ENCODE measurements at regions not wholly inside any gene's neighbourhood (a gene's known extent, or its start where the extent isn't known, plus 50 kb on each side); places are given as distances from the start of the nearest gene placed in this dataset.
"Not testable (repeated sequence)": the region's sequence is repeated elsewhere in the genome, so short reads cannot be mapped to it uniquely, and the experiment has no call there.

DNA sequence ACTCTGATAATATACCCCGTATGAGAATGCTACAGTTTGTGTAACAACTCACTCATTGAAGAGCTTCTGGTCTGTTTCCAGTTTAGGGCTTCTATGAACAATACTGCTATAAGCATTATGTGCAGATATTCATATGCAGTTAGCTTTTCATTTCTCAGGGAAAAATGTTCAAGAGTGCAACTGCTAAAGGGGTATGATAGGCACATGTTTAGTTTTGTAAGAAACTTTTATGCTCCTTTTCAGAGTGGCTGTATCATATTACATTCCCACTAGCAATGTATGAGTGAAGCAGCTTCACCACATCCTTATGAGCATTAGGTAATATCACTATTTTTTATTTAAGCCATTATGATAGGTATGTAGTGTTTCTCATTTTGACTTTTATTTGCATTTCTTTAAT, 182.6 kb upstream of the CXCL12 start:
- no peak for DNase-seq (ENCODE audit: low read depth)

- no peak for DNase-seq (ENCODE audit: low read depth)
Measured at GRCh38 chr10:44569193-44570091, 184.5 kb upstream of the CXCL12 start.

GRCh38 chr10:44571701-44572100, 186.8 kb upstream of the CXCL12 start:
- DNase-seq (ENCODE audit: low read depth): no peak

DNA sequence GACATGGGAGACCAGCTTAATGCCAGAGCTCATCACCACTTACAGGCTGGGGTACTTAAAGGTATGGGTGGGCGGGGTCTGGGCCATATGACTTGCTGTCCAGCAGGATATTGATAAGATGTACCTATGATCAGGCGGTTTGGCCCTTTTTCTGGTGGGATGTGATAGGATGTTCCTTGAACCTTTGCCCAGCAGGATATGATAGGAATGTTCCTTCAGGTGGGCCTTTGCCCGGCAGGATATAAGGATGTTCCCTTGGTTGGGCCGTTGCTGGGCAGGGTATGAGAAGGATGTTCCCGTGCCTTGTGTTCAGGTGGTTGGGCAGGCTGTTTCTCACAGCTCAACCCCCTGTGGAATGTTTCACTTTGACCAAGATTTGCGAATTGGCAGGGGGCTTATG, 187.2 kb upstream of the CXCL12 start:
- no peak for DNase-seq (ENCODE audit: low read depth)

DNA sequence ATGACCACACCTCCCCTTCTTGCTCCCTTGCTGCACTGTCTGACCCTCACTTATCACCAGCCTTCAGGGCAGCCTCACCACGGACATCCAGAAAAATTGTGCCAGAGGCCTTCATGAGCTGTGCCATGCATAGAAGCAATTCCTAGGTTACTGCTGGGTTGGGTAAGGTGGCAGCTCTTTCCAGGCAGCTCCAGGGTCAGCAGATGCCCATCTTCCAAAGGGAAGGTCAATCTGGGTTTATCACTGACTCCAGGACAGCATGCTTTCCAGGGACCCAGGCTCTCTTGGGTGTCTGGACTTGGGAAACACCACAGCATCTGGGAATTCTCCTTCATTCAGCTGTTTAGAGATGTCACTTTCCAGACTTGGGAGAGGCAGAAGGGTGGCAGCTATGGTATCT, 188.9 kb upstream of the CXCL12 start:
- no peak for DNase-seq (ENCODE audit: low read depth)

- DNase-seq (ENCODE audit: low read depth): no peak
Measured at GRCh38 chr10:44574596-44575480, 189.9 kb upstream of the CXCL12 start.

- DNase-seq (ENCODE audit: low read depth): no peak
Measured at GRCh38 chr10:44575601-44576380, 190.9 kb upstream of the CXCL12 start.

DNA sequence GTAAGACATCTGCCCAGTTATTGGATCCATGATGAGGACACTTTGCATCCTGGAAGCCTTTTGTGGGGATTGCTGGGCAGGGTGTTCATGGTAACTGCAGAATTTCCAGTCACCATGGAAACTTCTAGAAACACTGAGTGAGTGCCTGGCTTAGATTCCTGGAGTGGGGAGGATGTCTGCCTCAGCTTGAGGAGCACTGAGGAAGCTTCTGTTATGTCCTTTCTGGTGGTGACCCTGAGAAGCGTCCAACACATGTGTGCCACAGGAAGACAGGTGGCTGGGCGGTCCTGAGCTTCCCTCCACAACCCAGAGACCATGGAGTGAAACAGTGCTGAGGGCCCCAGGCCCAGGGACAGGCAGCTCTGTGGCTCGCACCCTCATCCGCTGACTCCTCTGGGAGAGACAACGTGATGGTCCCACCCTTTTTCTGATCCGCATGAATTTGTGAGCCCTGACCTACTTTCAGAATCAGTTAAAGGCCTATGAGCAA, 191.8 kb upstream of the CXCL12 start:
- no peak for DNase-seq (ENCODE audit: low read depth)

- no peak for DNase-seq (ENCODE audit: low read depth)
Measured at GRCh38 chr10:44577533-44577932, 192.6 kb upstream of the CXCL12 start.

DNA sequence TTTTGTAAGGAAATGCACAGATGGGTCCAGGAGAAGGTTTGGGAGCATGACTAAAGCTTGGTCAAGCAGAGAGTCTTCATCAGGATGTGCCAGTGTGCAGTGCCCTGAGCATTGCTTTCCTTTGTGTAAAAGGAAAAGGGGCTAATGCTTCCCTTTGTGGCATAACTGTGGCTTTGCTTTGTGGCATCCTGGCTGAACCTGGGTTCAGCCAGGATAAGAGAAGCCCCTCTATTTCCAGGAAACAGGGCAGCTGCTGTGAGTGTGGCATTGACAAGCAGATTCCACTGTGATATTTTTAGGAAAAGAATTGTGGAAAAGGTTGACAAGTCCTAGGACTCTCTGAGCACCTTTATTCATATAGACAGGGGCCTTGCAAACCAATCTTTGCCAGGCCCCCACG, 193.4 kb upstream of the CXCL12 start:
- DNase-seq (ENCODE audit: low read depth): no peak

- DNase-seq (ENCODE audit: low read depth): not testable (repeated sequence)
Measured at GRCh38 chr10:44578963-44579362, 194.1 kb upstream of the CXCL12 start.

DNA sequence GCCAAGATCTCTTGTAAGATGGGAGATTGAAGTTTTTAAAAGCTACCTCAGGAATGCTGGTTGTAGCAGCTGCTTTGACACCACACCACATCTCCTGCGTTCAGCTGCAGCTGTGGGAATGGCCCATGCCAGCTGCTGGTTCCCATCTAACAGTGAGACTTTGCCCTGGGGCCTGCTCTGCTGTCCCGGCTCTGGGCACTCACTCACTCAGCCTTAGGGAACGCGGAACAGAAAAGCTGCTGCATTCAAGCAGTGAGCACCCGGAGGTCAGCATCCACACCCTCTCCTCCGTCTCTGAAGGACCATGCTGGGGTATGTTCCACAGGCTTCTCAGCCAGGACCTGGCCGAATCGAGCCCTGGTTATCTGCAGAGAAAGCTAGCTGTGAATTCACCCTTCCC, 197.1 kb upstream of the CXCL12 start:
- no peak for DNase-seq (ENCODE audit: low read depth)

GRCh38 chr10:44587488-44588318, 202.8 kb upstream of the CXCL12 start:
- DNase-seq (ENCODE audit: low read depth): no peak

- no peak for DNase-seq (ENCODE audit: low read depth)
Measured at GRCh38 chr10:44589181-44589943, 204.5 kb upstream of the CXCL12 start.

DNA sequence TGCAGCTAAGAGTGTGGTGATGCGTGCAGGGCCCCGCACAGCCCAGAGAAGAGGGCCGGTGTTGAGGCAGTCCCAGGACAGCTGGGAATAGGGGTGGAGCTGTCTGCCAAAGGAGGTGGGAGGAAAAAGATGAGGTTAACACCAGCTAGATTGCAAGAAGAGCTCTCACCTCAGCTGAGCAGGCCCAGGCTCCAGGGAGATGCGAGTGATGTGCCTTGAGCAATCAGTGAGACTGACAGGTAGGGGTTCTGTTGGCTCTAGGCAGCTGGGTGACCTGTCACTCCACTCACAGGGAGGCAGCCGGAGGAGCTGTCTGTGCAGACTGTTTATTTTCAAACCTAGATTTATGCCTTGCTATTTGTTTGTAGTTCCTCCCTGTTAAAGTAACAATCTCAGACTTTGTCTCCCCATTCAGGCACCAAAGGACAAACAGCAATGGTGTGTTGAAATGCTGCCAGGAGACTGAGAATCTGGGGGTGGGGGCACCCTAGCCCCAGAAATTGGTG, 205.1 kb upstream of the CXCL12 start:
- no peak for DNase-seq (ENCODE audit: low read depth)

GRCh38 chr10:44591911-44592310, 207.0 kb upstream of the CXCL12 start:
- DNase-seq (ENCODE audit: low read depth): no peak

- DNase-seq (ENCODE audit: low read depth): no peak
Measured at GRCh38 chr10:44593952-44594351, 209.1 kb upstream of the CXCL12 start.

GRCh38 chr10:44607116-44607515, 222.2 kb upstream of the CXCL12 start:
- DNase-seq (ENCODE audit: low read depth): no peak

DNA sequence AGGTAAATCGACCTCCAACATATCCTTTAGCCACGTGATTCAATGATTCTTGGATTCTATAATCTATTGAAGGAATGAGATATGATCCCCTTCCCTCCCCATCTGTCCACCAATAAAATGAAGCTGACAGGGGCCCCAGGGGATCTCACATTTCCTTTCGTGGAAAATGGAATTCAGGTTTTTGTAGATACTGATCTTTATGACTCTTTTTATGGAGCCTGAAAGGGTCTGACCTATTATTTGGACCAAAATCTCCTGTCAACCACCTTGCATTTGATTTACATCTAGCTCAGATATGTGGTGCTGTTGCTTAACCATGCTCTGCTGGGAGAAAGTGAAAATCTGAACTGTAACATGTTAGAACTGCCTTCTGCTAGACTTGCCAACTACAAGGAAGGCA, 234.0 kb upstream of the CXCL12 start:
- DNase-seq (ENCODE audit: low read depth): no peak

- no peak for DNase-seq (ENCODE audit: low read depth)
Measured at GRCh38 chr10:44619521-44619920, 234.6 kb upstream of the CXCL12 start.

Measured in activated gamma-delta T cell treated with anti-CD3 and anti-CD28 coated beads, Interleukin-2, amount 50 U/mL, for 16 hours (primary cell).